Fibroblast of villous mesenchyme (primary cell): ENCODE measurements at regions not wholly inside any gene's neighbourhood (a gene's known extent, or its start where the extent isn't known, plus 50 kb on each side); places are given as distances from the start of the nearest gene placed in this dataset.
"Not testable (repeated sequence)": the region's sequence is repeated elsewhere in the genome, so short reads cannot be mapped to it uniquely, and the experiment has no call there.

ENCODE experiments used
- DNase-seq: peaks from one replicate; pipeline ENCODE4 v3.0.0-alpha.2; 2010; ENCODE audit warnings: low read depth
- H3K4me3 ChIP-seq: 2 replicates; pipeline ENCODE4 v1.5.1; 2011; ENCODE audit warnings: low read depth, mild to moderate bottlenecking, low read length
- TF ChIP-seq, protein P1 (sequence below): IDR thresholded peaks from 2 replicates; pipeline ENCODE4 v1.5.1; 2012; ENCODE audit warnings: low read depth, mild to moderate bottlenecking, low read length; ENCODE audit not compliant: insufficient read depth

- TF ChIP-seq, protein P1, sequence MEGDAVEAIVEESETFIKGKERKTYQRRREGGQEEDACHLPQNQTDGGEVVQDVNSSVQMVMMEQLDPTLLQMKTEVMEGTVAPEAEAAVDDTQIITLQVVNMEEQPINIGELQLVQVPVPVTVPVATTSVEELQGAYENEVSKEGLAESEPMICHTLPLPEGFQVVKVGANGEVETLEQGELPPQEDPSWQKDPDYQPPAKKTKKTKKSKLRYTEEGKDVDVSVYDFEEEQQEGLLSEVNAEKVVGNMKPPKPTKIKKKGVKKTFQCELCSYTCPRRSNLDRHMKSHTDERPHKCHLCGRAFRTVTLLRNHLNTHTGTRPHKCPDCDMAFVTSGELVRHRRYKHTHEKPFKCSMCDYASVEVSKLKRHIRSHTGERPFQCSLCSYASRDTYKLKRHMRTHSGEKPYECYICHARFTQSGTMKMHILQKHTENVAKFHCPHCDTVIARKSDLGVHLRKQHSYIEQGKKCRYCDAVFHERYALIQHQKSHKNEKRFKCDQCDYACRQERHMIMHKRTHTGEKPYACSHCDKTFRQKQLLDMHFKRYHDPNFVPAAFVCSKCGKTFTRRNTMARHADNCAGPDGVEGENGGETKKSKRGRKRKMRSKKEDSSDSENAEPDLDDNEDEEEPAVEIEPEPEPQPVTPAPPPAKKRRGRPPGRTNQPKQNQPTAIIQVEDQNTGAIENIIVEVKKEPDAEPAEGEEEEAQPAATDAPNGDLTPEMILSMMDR, result no peak
- no peak for DNase-seq
- no peak overlapping the region for H3K4me3 ChIP-seq
Measured at GRCh38 chr6:25157842-25158241, 121.3 kb upstream of the CARMIL1 start.

DNA sequence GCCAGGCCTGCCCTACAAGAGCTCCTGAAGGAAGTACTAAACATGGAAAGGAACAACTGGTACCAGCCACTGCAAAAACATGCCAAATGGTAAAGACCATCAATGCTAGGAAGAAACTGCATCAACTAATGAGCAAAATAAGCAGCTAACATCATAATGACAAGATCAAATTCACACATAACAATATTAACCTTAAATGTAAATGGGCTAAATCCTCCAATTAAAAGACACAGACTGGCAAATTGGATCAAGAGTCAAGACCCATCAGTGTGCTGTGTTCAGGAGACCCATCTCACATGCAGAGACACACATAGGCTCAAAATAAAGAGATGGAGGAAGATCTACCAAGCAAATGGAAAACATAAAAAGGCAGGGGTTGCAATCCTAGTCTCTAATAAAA lies 119.0 kb upstream of the CARMIL1 start:
- not testable (repeated sequence) for DNase-seq, H3K4me3 ChIP-seq

- TF ChIP-seq, protein P1, result no peak
- DNase-seq, result no peak
- no peak overlapping the region for H3K4me3 ChIP-seq
Measured at GRCh38 chr6:25165177-25165576, 114.0 kb upstream of the CARMIL1 start.

GRCh38 chr6:25165800-25166199 lies 113.4 kb upstream of the CARMIL1 start:
- H3K4me3 ChIP-seq, result no peak overlapping the region
- DNase-seq, result no peak
- TF ChIP-seq, protein P1, result no peak

DNA sequence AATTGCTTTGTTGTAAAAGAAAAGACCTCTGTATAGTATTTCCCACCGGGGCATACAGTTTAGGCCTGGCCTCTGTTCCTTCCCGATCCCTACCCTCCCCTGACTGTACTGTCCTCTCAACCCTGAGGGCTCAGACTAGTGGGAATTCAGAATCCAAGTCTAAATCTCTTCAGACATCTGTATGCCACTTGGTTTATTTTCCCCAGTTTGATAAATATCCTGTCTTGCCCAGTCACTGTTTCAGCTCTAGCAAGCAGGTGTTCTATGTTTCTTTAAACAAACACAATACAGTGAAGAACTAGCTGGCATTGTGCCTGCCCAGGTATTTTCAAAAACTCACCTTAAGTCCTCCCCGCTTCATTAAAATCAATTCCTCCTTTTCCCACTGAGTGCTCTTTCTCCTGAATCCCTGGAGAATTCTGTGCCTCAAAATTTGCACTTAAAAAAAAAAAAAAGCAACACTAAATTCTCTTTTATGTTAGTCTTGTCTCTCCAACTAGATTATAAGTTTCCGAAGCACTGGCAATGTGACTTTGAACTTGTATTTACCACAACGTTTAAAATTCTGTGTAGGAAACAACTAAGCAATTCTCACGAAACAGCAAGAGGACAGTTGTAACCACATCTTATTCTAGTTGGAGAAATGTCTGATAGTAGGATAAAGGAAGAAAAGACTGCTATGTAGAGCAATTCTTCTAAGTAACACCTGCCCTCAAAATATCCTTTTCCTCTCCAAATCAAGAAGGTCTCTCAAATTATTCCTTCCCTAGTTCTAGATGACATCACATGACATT lies 112.0 kb upstream of the CARMIL1 start:
- no peak overlapping the region for H3K4me3 ChIP-seq
- no peak for DNase-seq
- TF ChIP-seq, protein P1, result no peak

GRCh38 chr6:25167961-25168360 lies 111.2 kb upstream of the CARMIL1 start:
- TF ChIP-seq, protein P1, result no peak
- H3K4me3 ChIP-seq, result no peak overlapping the region
- DNase-seq, result no peak

DNA sequence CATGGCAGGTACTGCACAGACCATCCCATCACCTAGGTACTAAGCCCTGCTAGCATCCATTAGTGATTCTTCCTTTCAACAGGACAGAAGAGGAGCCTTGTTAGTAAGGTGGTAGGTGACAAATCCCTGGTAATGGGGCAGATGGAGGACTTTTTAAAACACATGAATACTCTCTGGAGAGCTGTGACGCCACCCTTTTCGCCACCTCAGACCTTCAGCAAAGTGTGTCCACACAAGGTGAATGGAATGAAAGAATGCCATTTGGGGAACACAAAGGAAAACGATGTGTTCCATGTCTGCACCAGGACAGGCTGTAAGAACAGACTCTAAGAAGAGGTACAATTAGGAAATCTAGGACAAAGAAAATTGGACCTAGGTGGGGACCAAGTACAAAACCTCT lies 110.5 kb upstream of the CARMIL1 start:
- no peak for DNase-seq
- H3K4me3 ChIP-seq, result no peak overlapping the region
- TF ChIP-seq, protein P1, result no peak
